GM19463 (cell line): ENCODE measurements at regions not wholly inside any gene's neighbourhood (a gene's known extent, or its start where the extent isn't known, plus 50 kb on each side); places are given as distances from the start of the nearest gene placed in this dataset.
"Not testable (repeated sequence)": the region's sequence is repeated elsewhere in the genome, so short reads cannot be mapped to it uniquely, and the experiment has no call there.

Source experiments
- ATAC-seq: cut with Tn5 transposase; IDR thresholded peaks from one replicate; pipeline ENCODE4 v1.9.1; 2021; ENCODE audit warnings: mild to moderate bottlenecking, moderate library complexity; ENCODE audit not compliant: unreplicated experiment

- no peak for ATAC-seq
These were observed 81.2 kb downstream of the TMEM18 start for GRCh38 chr2:595831-596592.

- no peak for ATAC-seq
These were observed 81.9 kb downstream of the TMEM18 start for GRCh38 chr2:595141-595815.

- no peak for ATAC-seq
These were observed 82.8 kb downstream of the TMEM18 start for GRCh38 chr2:594297-594949.

- ATAC-seq, result no peak
These were observed 83.7 kb downstream of the TMEM18 start for GRCh38 chr2:593356-594026.

- ATAC-seq, result no peak
These were observed 84.5 kb downstream of the TMEM18 start for GRCh38 chr2:592737-593136.

GRCh38 chr2:590214-591175, 86.7 kb downstream of the TMEM18 start:
- no peak for ATAC-seq

GRCh38 chr2:589281-590130, 87.7 kb downstream of the TMEM18 start:
- ATAC-seq, result no peak

GRCh38 chr2:588074-588645, 89.0 kb downstream of the TMEM18 start:
- ATAC-seq, result no peak

- ATAC-seq, result no peak
These were observed 89.9 kb downstream of the TMEM18 start for GRCh38 chr2:587087-587960.

GRCh38 chr2:586641-587076, 90.5 kb downstream of the TMEM18 start:
- ATAC-seq, result no peak

GRCh38 chr2:584863-585823, 92.1 kb downstream of the TMEM18 start:
- ATAC-seq, result peak; percentile 93

GRCh38 chr2:583666-584065, 93.5 kb downstream of the TMEM18 start:
- ATAC-seq, result no peak

GRCh38 chr2:582792-583528, 94.2 kb downstream of the TMEM18 start:
- no peak for ATAC-seq

GRCh38 chr2:582289-582688, 94.9 kb downstream of the TMEM18 start:
- not testable (repeated sequence) for ATAC-seq

GRCh38 chr2:579961-580360, 97.2 kb downstream of the TMEM18 start:
- no peak for ATAC-seq

- no peak for ATAC-seq
These were observed 97.8 kb downstream of the TMEM18 start for GRCh38 chr2:579351-579886.
